NCI-H460 (cell line): ENCODE measurements at regions not wholly inside any gene's neighbourhood (a gene's known extent, or its start where the extent isn't known, plus 50 kb on each side); places are given as distances from the start of the nearest gene placed in this dataset.

Source experiments
- DNase-seq: peaks from one replicate; pipeline ENCODE4 v3.0.0-alpha.2; 2016; ENCODE audit warnings: low read depth; ENCODE audit errors: extremely low read depth

- DNase-seq: no peak
Observed at GRCh38 chr10:107918171-107918570, 753.7 kb upstream of the SORCS1 start.

DNA sequence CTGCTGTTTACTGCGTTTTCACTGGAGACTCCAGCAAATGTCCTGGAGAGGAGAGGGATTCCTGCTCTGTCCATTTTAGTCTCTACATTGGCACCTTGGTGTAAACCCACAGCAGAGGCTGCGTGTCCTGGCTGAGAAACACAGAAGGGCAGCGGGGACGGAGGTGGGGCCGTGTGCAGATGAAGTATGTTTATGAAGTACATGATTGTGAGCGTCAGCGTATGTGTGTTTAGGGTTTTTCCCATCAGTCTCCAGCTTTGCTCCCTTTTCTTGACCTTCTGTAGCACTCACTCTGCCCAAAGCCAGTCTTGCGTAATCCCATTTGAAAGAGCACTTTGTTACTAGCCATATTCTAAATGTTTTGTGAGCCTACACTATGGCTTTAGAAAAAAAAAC is 750.7 kb upstream of the SORCS1 start:
- DNase-seq: no peak

GRCh38 chr10:107914450-107915214 is 750.1 kb upstream of the SORCS1 start:
- DNase-seq: no peak

DNA sequence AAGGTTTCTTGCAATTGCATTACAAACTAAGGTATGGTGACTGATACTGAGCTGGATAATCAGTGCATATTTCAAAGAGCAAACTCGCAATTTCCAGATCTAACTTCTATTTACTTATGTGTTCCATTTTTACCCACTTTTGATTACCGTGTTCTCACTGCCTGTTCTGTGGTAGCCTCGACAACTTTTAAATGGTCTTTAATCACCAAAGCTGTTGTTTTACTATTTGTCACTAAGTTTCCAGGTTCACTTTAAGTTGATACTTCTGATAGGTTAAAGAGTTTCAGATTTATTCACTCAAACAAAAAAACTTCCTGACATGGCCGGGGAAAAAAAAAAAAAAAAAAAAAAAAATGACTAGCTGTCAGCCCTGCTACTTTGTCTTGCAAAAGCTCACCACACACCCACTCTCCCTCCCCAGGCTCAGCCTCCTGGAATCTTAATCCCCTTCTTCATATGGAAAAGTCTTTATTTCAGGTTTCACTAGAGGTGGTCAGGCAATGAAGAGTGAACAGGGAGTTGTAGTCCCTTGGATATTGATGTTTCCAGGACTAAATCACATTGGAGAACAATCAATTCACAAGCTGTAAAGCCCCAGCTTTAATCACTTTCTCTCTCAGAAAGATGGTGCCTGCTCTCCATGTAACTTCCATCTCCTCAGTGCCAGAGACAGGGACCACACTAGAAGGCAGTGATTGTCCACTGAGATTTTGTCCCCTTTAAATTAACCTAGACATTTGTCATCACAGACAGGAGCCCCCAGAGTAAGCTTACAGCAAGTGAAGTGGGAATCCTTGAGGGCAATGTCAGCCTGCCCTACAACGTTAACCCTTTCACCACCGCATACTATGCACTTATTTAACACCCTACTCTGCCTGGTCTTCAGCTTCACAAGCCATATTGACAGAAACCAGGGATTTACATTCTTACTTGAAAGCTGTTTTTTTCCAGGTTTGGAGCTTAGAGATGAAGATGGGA is 749.1 kb upstream of the SORCS1 start:
- DNase-seq: no peak

GRCh38 chr10:107901076-107901475 is 736.6 kb upstream of the SORCS1 start:
- DNase-seq: no peak

DNA sequence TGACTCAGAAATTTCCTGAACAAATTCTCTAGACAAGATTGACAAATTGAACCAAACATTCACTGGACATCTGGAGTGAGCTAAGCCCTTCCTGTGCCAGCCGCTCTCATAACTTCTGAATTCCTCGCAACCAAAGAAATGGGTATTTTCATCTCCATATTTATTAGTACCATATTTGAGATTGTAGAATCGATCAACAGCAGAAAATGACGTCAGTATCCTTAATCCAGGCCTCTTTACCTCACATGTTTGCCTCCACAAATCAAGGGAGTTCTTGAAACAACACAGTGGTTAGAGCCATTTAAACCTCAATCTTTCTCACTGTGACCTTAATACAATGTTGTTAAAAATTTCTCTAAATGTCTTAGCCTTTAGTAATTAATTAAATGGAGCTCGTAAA is 735.6 kb upstream of the SORCS1 start:
- DNase-seq: no peak

GRCh38 chr10:107899502-107900062 is 735.1 kb upstream of the SORCS1 start:
- no peak for DNase-seq

DNA sequence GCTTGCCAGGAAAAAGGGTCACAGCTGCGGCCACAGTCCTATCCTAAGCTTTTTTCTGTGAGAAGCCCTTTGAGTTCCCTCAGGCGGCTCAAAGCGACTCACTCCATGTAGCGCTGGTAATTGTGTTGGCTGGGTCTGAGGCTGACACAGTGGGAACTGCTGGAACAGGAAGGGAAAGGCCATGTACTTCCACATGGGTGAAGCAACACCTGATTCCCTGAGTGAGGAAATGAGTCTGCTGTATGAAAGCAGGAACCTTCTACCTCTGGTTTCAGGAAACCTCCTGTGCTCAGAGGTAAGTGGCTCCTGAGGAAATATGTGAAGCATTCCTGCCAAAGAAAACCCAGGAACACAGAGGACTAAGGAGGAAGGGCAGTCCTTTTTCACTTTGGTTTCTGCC is 734.6 kb upstream of the SORCS1 start:
- no peak for DNase-seq

- DNase-seq: no peak
Observed at GRCh38 chr10:107898392-107898791, 733.9 kb upstream of the SORCS1 start.

DNA sequence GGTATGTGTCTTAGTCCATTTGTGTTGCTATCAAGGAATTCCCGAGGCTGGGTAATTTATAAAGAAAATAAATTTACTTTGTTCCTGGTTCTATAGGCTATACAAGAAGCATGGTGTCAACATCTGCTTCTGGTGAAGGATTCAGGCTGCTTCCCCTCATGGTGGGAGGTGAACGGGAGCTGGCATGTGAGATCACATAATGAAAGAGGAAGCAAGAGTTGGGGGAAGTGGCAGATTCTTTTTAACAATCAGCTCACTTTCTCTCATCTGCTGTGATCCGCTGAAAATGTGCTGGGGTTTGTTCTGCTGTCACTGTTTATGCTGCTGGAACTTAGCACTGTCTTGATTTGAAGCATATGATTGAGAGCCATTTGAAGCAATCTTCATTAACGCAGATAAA is 730.0 kb upstream of the SORCS1 start:
- no peak for DNase-seq

- DNase-seq: no peak
Observed at GRCh38 chr10:107889105-107889504, 724.6 kb upstream of the SORCS1 start.

GRCh38 chr10:107880185-107880584 is 715.7 kb upstream of the SORCS1 start:
- no peak for DNase-seq

DNA sequence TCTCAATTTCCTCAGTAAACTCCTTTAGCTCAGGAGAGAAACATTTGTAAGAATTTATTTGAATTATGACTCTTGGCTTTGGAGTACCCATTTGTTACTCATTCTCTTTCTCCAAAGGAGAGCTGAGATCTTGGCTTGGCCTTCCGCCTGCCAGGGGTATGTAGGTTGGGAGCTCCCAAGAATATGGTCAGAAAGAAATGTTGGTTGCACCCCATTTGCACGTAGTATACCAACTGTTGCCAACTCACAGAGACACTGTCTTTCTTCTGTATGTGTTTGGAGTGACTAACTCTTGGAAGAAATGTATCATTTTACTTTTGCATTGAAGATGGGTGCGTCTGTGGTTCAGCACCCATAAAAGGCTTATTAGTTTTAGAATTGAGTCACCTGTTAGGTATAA is 708.5 kb upstream of the SORCS1 start:
- DNase-seq: no peak

DNA sequence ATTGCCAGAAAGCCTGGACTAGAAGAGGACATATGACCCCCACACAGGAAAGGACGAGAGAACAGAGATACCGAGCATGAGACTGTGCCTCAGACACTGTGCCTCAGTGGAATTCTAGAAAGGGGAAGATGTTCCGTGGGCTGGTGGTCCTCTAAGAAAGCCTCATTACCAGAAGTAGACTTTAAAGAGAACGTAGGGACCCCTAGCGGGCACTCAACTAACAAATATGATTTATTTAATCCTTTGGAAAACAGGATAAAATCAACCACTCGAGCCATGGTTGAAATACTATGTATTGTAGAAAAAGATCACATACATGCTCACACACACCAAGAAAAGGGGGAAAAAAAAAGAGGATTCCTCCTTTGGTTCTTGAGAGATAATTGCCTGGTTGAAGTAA is 701.2 kb upstream of the SORCS1 start:
- no peak for DNase-seq

DNA sequence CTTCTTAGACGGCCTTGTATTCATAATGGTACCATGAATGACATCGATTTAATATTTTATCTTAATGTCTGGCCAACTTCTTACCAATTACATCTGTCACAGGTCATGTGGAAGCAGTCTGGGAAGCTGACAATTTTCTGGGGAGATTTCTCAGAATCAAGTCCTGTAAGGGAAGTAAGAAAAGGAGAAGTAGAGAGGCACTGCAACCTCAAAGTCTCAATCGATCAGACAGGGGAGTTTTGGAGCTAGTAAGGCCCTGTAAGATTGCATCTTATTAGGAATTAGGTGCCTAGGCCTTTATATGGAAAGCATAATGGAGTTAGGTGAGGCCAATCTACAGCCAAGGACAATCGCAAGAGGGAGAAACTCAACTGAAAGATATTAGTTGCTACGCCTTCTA is 694.6 kb upstream of the SORCS1 start:
- DNase-seq: no peak

DNA sequence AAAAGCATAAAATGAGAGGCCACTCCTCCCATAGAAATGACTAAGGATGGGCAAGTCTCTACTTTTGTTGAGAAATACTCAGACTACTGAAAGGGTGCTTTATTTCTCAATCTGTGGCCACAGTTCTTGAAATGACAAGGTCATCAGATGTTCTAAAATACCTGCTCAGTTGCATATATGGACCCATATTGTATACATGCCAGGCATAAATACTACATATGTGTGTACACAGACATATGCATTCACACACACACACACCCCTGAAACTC is 691.5 kb upstream of the SORCS1 start:
- DNase-seq: no peak

- no peak for DNase-seq
Observed at GRCh38 chr10:107855301-107856046, 691.0 kb upstream of the SORCS1 start.

GRCh38 chr10:107848726-107849360 is 684.3 kb upstream of the SORCS1 start:
- no peak for DNase-seq

DNA sequence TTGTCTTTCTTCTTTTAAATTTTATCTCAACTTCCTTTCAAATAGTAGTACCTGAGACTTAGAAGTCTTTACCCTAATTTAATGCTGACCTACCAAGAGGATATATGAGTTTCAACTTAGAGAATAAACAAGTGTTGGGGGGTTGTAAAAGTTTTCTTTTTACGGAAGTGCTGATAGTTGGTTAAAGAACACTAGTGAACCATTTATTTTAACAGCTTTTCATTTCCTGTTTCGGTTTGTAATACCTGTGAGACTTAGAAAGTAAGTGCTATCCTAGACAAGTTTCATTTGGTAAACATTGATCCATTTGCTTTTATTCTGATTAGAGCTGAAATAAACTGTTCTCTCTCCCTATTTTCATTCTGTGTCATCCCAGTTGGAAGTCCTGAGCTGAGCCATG is 683.1 kb upstream of the SORCS1 start:
- DNase-seq: no peak

DNA sequence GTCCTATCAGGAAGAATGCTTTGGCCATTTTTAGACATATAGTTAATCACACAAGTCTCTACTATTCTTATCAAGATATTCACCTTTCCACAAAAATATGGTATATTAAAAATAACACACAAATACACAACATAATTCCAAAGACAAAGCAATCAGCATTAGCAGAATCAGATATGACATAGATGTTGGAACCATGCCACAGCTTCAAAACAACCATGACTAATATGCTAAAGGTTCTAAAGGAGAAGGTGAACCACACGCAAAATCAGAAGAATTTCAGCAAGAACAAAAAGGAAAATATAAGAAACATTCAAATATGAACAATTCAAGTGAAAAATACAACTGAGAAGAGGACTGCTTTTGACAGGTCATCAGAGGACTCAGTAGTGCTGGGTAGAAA is 670.2 kb upstream of the SORCS1 start:
- no peak for DNase-seq

DNA sequence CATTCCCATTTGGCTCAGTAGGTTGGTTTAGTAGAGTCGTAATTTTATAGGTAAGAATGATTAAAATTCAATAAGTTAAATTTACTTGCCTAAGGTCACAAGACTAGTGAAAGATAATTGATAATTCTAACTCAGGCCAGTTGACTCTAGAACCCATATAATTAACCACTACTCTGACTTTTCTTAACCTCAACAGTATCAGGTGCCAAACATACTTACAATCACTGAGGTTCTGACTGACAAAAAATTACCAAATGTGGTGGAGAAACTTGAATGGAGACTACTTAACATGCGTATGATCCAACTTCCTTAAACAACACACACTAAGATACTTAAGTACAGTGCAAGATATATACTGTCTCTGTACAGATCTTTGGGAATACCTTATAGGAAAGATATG is 667.3 kb upstream of the SORCS1 start:
- no peak for DNase-seq
